ENCODE measurements at regions not wholly inside any gene's neighbourhood (a gene's known extent, or its start where the extent isn't known, plus 50 kb on each side); places are given as distances from the start of the nearest gene placed in this dataset.
A peak's percentile ranks its signal among the peaks of the same experiment; 100 is the strongest.

DNA sequence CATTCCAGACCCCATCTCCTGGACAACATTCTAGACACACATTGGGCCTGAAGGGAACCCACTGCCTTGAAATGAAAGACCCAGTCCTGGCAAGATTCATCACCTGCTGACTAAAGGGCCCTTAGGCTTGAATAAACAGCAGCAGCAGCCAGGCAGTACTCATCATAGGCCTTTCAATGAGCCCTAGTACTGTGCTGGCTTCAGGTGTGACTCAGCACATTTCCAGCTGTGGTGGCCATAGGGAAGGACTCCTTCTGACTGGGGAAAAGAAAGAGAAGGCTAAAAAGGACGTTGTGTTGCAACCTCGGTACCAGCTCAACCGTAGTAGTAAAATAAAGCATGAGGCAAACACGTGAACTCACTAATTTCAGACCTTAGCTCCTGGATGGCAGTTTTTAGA is 344.0 kb downstream of the ACTRT1 start:
- dilution Hi-C loops (cut with HindIII; ENCODE audit: low sequenced_read_pairs, unreplicated experiment) = no loop called here
- Histone ChIP-seq H2AK5ac (ENCODE audit: low read depth, low read length) (no peak overlapping the region), H3K79me1 (ENCODE audit: low read depth in 1 of 2, low read length in 2 of 2) (no peaks in the 10 kb centered on the region), H2AK9ac (replicated peaks; ENCODE audit: low read depth, low read length, poor library complexity) (no peak overlapping the region), H4K8ac (ENCODE audit: low read depth in 2 of 2, low read length in 2 of 2) (no peak overlapping the region), H4K91ac (ENCODE audit: insufficient read depth, low read depth, low read length) (no peak overlapping the region), H3K56ac (ENCODE audit: extremely low read depth, insufficient read depth, low read length) (no peak overlapping the region), H3K23ac (ENCODE audit: low read depth, low read length) (no peak overlapping the region), H3K14ac (replicated peaks; ENCODE audit: low read depth, low read length) (no peak overlapping the region), H3K4me2 (ENCODE audit: low read depth, low read length) (no peak overlapping the region), H4K20me1 (ENCODE audit: insufficient read depth, low read length) (no peaks in the 10 kb centered on the region), H2BK15ac (ENCODE audit: low read depth, low read length) (no peak overlapping the region), H2BK5ac (ENCODE audit: low read depth, low read length, poor library complexity, severe bottlenecking) (no peak overlapping the region), H3K27me3 (ENCODE audit: control insufficient read depth, insufficient read depth, low read length) (no peaks in the 10 kb centered on the region), H3K27ac (ENCODE audit: insufficient read depth, low read length) (no peak overlapping the region), H3K4ac (ENCODE audit: low read depth, low read length) (no peak overlapping the region), H2BK120ac (ENCODE audit: low read depth, low read length) (no peak overlapping the region), H2AFZ (replicated peaks; ENCODE audit: low read length, poor library complexity) (no peak overlapping the region), H4K5ac (ENCODE audit: low read depth, low read length) (no peak overlapping the region), H3K4me3 (ENCODE audit: insufficient read depth, low read depth, low read length) (no peak overlapping the region), H3K4me1 (ENCODE audit: control insufficient read depth, insufficient read depth, low read length) (no peaks in the 10 kb centered on the region), H3K9me1 (ENCODE audit: insufficient read depth, low read length) (no peaks in the 10 kb centered on the region), H3K9ac (ENCODE audit: low read depth, low read length) (no peak overlapping the region), H3K36me3 (ENCODE audit: control insufficient read depth, insufficient read depth, low read length) (no peaks in the 10 kb centered on the region), H3K18ac (ENCODE audit: low read depth, low read length) (no peak overlapping the region), H3K9me3 (ENCODE audit: control insufficient read depth, insufficient read depth, low read length) (no peaks in the 10 kb centered on the region; the same call in 1 of the 2 replicates), H2BK20ac (ENCODE audit: low read depth, low read length) (no peak overlapping the region)
- intact Hi-C loops (cut with micrococcal nuclease) = no loop called here
- TF ChIP-seq MAZ (IDR thresholded peaks at IDR 0.05; ENCODE audit: borderline replicate concordance, low read depth, low read length) = no peak
- TF ChIP-seq RCOR1 (IDR thresholded peaks at IDR 0.05; ENCODE audit: insufficient replicate concordance, low read length) = no peak
- TF ChIP-seq, protein P1, sequence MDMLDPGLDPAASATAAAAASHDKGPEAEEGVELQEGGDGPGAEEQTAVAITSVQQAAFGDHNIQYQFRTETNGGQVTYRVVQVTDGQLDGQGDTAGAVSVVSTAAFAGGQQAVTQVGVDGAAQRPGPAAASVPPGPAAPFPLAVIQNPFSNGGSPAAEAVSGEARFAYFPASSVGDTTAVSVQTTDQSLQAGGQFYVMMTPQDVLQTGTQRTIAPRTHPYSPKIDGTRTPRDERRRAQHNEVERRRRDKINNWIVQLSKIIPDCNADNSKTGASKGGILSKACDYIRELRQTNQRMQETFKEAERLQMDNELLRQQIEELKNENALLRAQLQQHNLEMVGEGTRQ (IDR thresholded peaks at IDR 0.05; ENCODE audit: low read depth, low read length) = no peak
- TF ChIP-seq BHLHE40 (IDR thresholded peaks at IDR 0.05; ENCODE audit: low read depth, low read length) = no peak
- no peak for TF ChIP-seq CTCF (conservative IDR thresholded peaks at IDR 0.05; ENCODE audit: low read depth, low read length)
- peak; percentile 73 for TF ChIP-seq NFE2L2 (IDR thresholded peaks at IDR 0.05; ENCODE audit: low read depth, low read length)
- TF ChIP-seq MXI1 (IDR thresholded peaks at IDR 0.05; ENCODE audit: borderline replicate concordance, low read depth, low read length) = no peak
- BruUV-seq (replicated peaks) = no TSS peak
- POLR2A ChIA-PET (ENCODE audit: unreplicated experiment) = no interaction called here
- in situ Hi-C loops (cut with MboI; ENCODE audit: low sequenced_read_pairs) = no loop called here
- DNase-seq = no peak
- ATAC-seq (ENCODE audit: low read depth) = no peak
- CTCF ChIA-PET = no interaction called here
- WGBS, 2 experiments (ENCODE audit: extremely low coverage in 2 of 2, insufficient read length in 1 of 2) = no CpG with 5 or more reads among the region's 4 CpGs

Data from IMR-90 (cell line).